Panc1 (cell line): ENCODE measurements at regions not wholly inside any gene's neighbourhood (a gene's known extent, or its start where the extent isn't known, plus 50 kb on each side); places are given as distances from the start of the nearest gene placed in this dataset.
A peak's percentile ranks its signal among the peaks of the same experiment; 100 is the strongest.

Source experiments
- ATAC-seq: fragments of 200-7000 bp; cut with Tn5 transposase; 2 replicates; pipeline ENCODE4 v1.9.1; 2020; ENCODE audit warnings: mild to moderate bottlenecking, moderate library complexity
- BruUV-seq: library from RNA; stranded (reverse); fragments of 400-500 nt; replicated peaks from 2 replicates; lab custom pipeline; 2021; lab: Mats Ljungman, UMichigan
- CTCF ChIA-PET: fragments of 300-600 bp; sonication (Branson Sonifier 250); formaldehyde crosslinking; loops from one replicate; lab custom pipeline; 2022; ENCODE audit warnings: antibody characterized with exemption; lab: Charles Lee
- POLR2A ChIA-PET: fragments of 300-600 bp; sonication (Branson Sonifier 250); formaldehyde crosslinking; loops from one replicate; lab custom pipeline; 2022; ENCODE audit warnings: antibody characterized with exemption; lab: Charles Lee
- DNase-seq: peaks from one replicate; pipeline ENCODE4 v3.0.0-alpha.2; 2010; ENCODE audit warnings: low read depth, low spot score
- H3K27ac ChIP-seq: 2 replicates; pipeline ENCODE4 v1.5.1; 2011; ENCODE audit warnings: mild to moderate bottlenecking, low read length, inconsistent platforms
- H3K27me3 ChIP-seq: fragments of 200-500 bp; sonication (Bioruptor generic); 2 replicates; pipeline ENCODE4 v1.6.0; 2014; ENCODE audit warnings: low read length, inconsistent platforms; ENCODE audit not compliant: control insufficient read depth, insufficient read depth
- H3K36me3 ChIP-seq: fragments of 200-500 bp; sonication (Bioruptor generic); 2 replicates; pipeline ENCODE4 v1.5.1; 2014; ENCODE audit warnings: inconsistent platforms, mild to moderate bottlenecking, low read length, moderate library complexity; ENCODE audit not compliant: control insufficient read depth, insufficient read depth
- H3K4me1 ChIP-seq: 2 replicates; pipeline ENCODE4 v1.5.1; 2011; ENCODE audit warnings: inconsistent platforms, mild to moderate bottlenecking, low read length, moderate library complexity; ENCODE audit not compliant: control insufficient read depth, insufficient read depth
- H3K4me3 ChIP-seq, 2 experiments: 2 replicates each; pipeline ENCODE4 v1.5.1; 2011 to 2012; ENCODE audit warnings: low read depth in 2 of 2, low read length in 2 of 2, mild to moderate bottlenecking in 2 of 2, inconsistent platforms in 1 of 2, moderate library complexity in 1 of 2
- H3K9me3 ChIP-seq: fragments of 200-500 bp; sonication (Bioruptor generic); 2 replicates; pipeline ENCODE4 v1.5.1; 2014; ENCODE audit warnings: low read depth, mild to moderate bottlenecking, inconsistent platforms, low read length, moderate library complexity; ENCODE audit not compliant: control insufficient read depth, insufficient read depth
- CTCF ChIP-seq: fragments of 450-650 bp; IDR thresholded peaks from 2 replicates; pipeline ENCODE4 v1.5.1; 2017; ENCODE audit warnings: mild to moderate bottlenecking
- POLR2AphosphoS5 ChIP-seq: IDR thresholded peaks from 2 replicates; pipeline ENCODE4 v1.6.1; 2012; ENCODE audit warnings: mild to moderate bottlenecking, low read depth, low read length, moderate library complexity
- REST ChIP-seq, 2 experiments: IDR thresholded peaks; 2 replicates each; pipeline ENCODE4 v1.6.1; 2011 to 2012; ENCODE audit warnings: low read depth in 2 of 2, control low read depth in 1 of 2, low read length in 1 of 2, mild to moderate bottlenecking in 1 of 2, moderate library complexity in 1 of 2; ENCODE audit not compliant: insufficient read depth in 1 of 2
- SIN3A ChIP-seq: IDR thresholded peaks from 2 replicates; pipeline ENCODE4 v1.6.1; 2012; ENCODE audit warnings: low read depth, mild to moderate bottlenecking, low read length, moderate library complexity, borderline replicate concordance; ENCODE audit not compliant: insufficient read depth
- TCF7L2 ChIP-seq: IDR thresholded peaks from 2 replicates; pipeline ENCODE4 v1.6.1; 2011; ENCODE audit warnings: mild to moderate bottlenecking, low read depth, low read length, inconsistent platforms
- in situ Hi-C: cut with HindIII; loops from 2 replicates; pipeline ENCODE4 v1.10.0; 2016; ENCODE audit warnings: low sequenced_read_pairs, low pct_unique_long_range_greater_than_20kb
- intact Hi-C: fragments of 100-400 bp; cut with micrococcal nuclease; formaldehyde crosslinking; loops from one replicate; pipeline ENCODE4 v1.10.0; 2022; ENCODE audit not compliant: unreplicated experiment

GRCh38 chr2:52423111-52423510 is 1344.5 kb upstream of the CHAC2 start:
- BruUV-seq = no TSS peak
- Histone ChIP-seq H3K27me3 (no peaks in the 10 kb centered on the region), H3K27ac (no peak overlapping the region), H3K4me3 (no peak overlapping the region), H3K4me1 (no peaks in the 10 kb centered on the region), H3K9me3 (no peaks in the 10 kb centered on the region), H3K36me3 (no peaks in the 10 kb centered on the region)
- POLR2A ChIA-PET = no interaction called here
- intact Hi-C loops = no loop called here
- in situ Hi-C loops = no loop called here
- CTCF ChIA-PET = no interaction called here
- TF ChIP-seq SIN3A = no peak
- no peak for TF ChIP-seq REST (IDR thresholded peaks at IDR 0.05; ENCODE audit: insufficient read depth in 1 of 2, low read depth in 2 of 2, low read length in 1 of 2)
- no peak for TF ChIP-seq POLR2AphosphoS5
- TF ChIP-seq TCF7L2 = no peak
- TF ChIP-seq CTCF = no peak
- no peak for ATAC-seq
- DNase-seq = no peak

- POLR2A ChIA-PET = no interaction called here
- ATAC-seq = no peak
- peak; percentile 7 for DNase-seq
- intact Hi-C loops (no loop called here), in situ Hi-C loops (no loop called here)
- TF ChIP-seq CTCF (peak; percentile 34; the same call in 1 of the 2 replicates), TCF7L2 (no peak)
- CTCF ChIA-PET = interaction anchor here (0.5 kb wide), 1 partner anchor 582 kb away, joined by 4 read pairs; no protein-coding TSS in a partner anchor
- H3K27ac ChIP-seq = no peak overlapping the region
- H3K36me3 ChIP-seq = no peaks in the 10 kb centered on the region
- no peaks in the 10 kb centered on the region for H3K4me1 ChIP-seq
- H3K4me3 ChIP-seq = no peak overlapping the region
- BruUV-seq = no TSS peak
- H3K9me3 ChIP-seq = no peaks in the 10 kb centered on the region
- no peaks in the 10 kb centered on the region for H3K27me3 ChIP-seq
These were observed 1351.3 kb upstream of the CHAC2 start for GRCh38 chr2:52416340-52416739.
